Osteocyte (in vitro differentiated cells): ENCODE measurements at regions not wholly inside any gene's neighbourhood (a gene's known extent, or its start where the extent isn't known, plus 50 kb on each side); places are given as distances from the start of the nearest gene placed in this dataset.

Experiments used
- DNase-seq: peaks from one replicate; pipeline ENCODE4 v3.0.0; 2021; ENCODE audit warnings: mixed read lengths; ENCODE audit not compliant: unreplicated experiment; ENCODE audit errors: extremely low spot score
- H3K27ac Mint-ChIP-seq: one replicate; pipeline ENCODE4 v1.8.0; 2021; ENCODE audit warnings: mild to moderate bottlenecking, mixed read lengths; ENCODE audit not compliant: unreplicated experiment
- H3K27me3 Mint-ChIP-seq: one replicate; pipeline ENCODE4 v1.8.0; 2021; ENCODE audit warnings: mixed read lengths; ENCODE audit not compliant: unreplicated experiment
- H3K36me3 Mint-ChIP-seq: one replicate; pipeline ENCODE4 v1.8.0; 2021; ENCODE audit warnings: mixed read lengths; ENCODE audit not compliant: unreplicated experiment
- H3K4me1 Mint-ChIP-seq: one replicate; pipeline ENCODE4 v1.8.0; 2021; ENCODE audit warnings: mixed read lengths; ENCODE audit not compliant: unreplicated experiment
- H3K4me3 Mint-ChIP-seq: one replicate; pipeline ENCODE4 v1.8.0; 2021; ENCODE audit warnings: mild to moderate bottlenecking, moderate library complexity, mixed read lengths; ENCODE audit not compliant: unreplicated experiment
- H3K9me3 Mint-ChIP-seq: one replicate; pipeline ENCODE4 v1.8.0; 2021; ENCODE audit warnings: mixed read lengths; ENCODE audit not compliant: unreplicated experiment
- CTCF ChIP-seq: fragments of 200-600 bp; sonication (generic); IDR thresholded peaks from 2 replicates; pipeline ENCODE4 v1.5.0; 2021; ENCODE audit warnings: antibody characterized with exemption, mild to moderate bottlenecking, moderate library complexity

- H3K27me3 Mint-ChIP-seq = no peaks in the 10 kb centered on the region
- no peaks in the 10 kb centered on the region for H3K4me1 Mint-ChIP-seq
- H3K9me3 Mint-ChIP-seq = no peaks in the 10 kb centered on the region
- no peak overlapping the region for H3K4me3 Mint-ChIP-seq
- no peak for TF ChIP-seq CTCF
- no peaks in the 10 kb centered on the region for H3K36me3 Mint-ChIP-seq
- no peak for DNase-seq
- no peak overlapping the region for H3K27ac Mint-ChIP-seq
Measured at GRCh38 chr3:118445036-118445435, 589.6 kb downstream of the IGSF11 start.

- no peak overlapping the region for H3K27ac Mint-ChIP-seq
- no peaks in the 10 kb centered on the region for H3K27me3 Mint-ChIP-seq
- no peak for TF ChIP-seq CTCF
- no peak for DNase-seq
- no peak overlapping the region for H3K4me3 Mint-ChIP-seq
- H3K4me1 Mint-ChIP-seq = no peaks in the 10 kb centered on the region
- peaks cover 14% of the 10 kb centered on the region for H3K9me3 Mint-ChIP-seq
- no peaks in the 10 kb centered on the region for H3K36me3 Mint-ChIP-seq
Measured at GRCh38 chr3:118447339-118447738, 587.3 kb downstream of the IGSF11 start.

- no peaks in the 10 kb centered on the region for H3K36me3 Mint-ChIP-seq
- TF ChIP-seq CTCF = no peak
- H3K27me3 Mint-ChIP-seq = peaks cover 2% of the 10 kb centered on the region
- no peak overlapping the region for H3K4me3 Mint-ChIP-seq
- H3K4me1 Mint-ChIP-seq = no peaks in the 10 kb centered on the region
- no peak for DNase-seq
- H3K27ac Mint-ChIP-seq = no peak overlapping the region
- peaks cover 4% of the 10 kb centered on the region for H3K9me3 Mint-ChIP-seq
Measured at GRCh38 chr3:118466795-118467330, 567.8 kb downstream of the IGSF11 start.

GRCh38 chr3:118468801-118469200 is 565.8 kb downstream of the IGSF11 start:
- no peaks in the 10 kb centered on the region for H3K36me3 Mint-ChIP-seq
- H3K4me1 Mint-ChIP-seq = no peaks in the 10 kb centered on the region
- no peaks in the 10 kb centered on the region for H3K27me3 Mint-ChIP-seq
- no peak overlapping the region for H3K4me3 Mint-ChIP-seq
- no peak for DNase-seq
- no peak for TF ChIP-seq CTCF
- no peak overlapping the region for H3K27ac Mint-ChIP-seq
- H3K9me3 Mint-ChIP-seq = peaks cover 4% of the 10 kb centered on the region

- TF ChIP-seq CTCF = no peak
- Mint-ChIP-seq H3K27me3 (no peaks in the 10 kb centered on the region), H3K4me3 (no peak overlapping the region), H3K4me1 (no peaks in the 10 kb centered on the region), H3K9me3 (peaks cover 4% of the 10 kb centered on the region), H3K36me3 (no peaks in the 10 kb centered on the region), H3K27ac (no peak overlapping the region)
- no peak for DNase-seq
Measured at GRCh38 chr3:118472586-118472985, 562.1 kb downstream of the IGSF11 start.
